MM.1S (cell line): ENCODE measurements at regions not wholly inside any gene's neighbourhood (a gene's known extent, or its start where the extent isn't known, plus 50 kb on each side); places are given as distances from the start of the nearest gene placed in this dataset.

Experiments
- DNase-seq: peaks from one replicate; pipeline ENCODE4 v3.0.0-alpha.2; 2015
- H2AFZ ChIP-seq: fragments of 300-600 bp; sonication (generic); 2 replicates; pipeline ENCODE4 v1.6.0; 2016; ENCODE audit warnings: antibody characterized with exemption, low read length
- H3F3A ChIP-seq: fragments of 300-600 bp; sonication (generic); 2 replicates; pipeline ENCODE4 v1.6.1; 2016; ENCODE audit warnings: mild to moderate bottlenecking, antibody characterized with exemption, low read length, moderate library complexity, mixed read lengths; ENCODE audit not compliant: insufficient read depth
- H3K27ac ChIP-seq: fragments of 300-600 bp; sonication (generic); 2 replicates; pipeline ENCODE4 v1.5.1; 2016; ENCODE audit warnings: mild to moderate bottlenecking, low read length
- H3K27me3 ChIP-seq: fragments of 300-600 bp; sonication (generic); replicated peaks from 2 replicates; pipeline ENCODE4 v1.6.0; 2016; ENCODE audit warnings: low read length; ENCODE audit not compliant: insufficient read depth
- H3K36me3 ChIP-seq: fragments of 300-600 bp; sonication (generic); replicated peaks from 2 replicates; pipeline ENCODE4 v1.6.1; 2016; ENCODE audit warnings: mild to moderate bottlenecking, low read length, mixed read lengths; ENCODE audit not compliant: insufficient read depth
- H3K4me1 ChIP-seq: fragments of 300-600 bp; sonication (generic); 2 replicates; pipeline ENCODE4 v1.6.1; 2016; ENCODE audit warnings: low read length, mixed read lengths
- H3K4me2 ChIP-seq: fragments of 300-600 bp; sonication (generic); 2 replicates; pipeline ENCODE4 v1.6.0; 2016; ENCODE audit warnings: low read depth, low read length
- H3K4me3 ChIP-seq: fragments of 300-600 bp; sonication (generic); 2 replicates; pipeline ENCODE4 v1.5.1; 2016; ENCODE audit warnings: low read length, mixed read lengths
- H3K79me2 ChIP-seq: fragments of 300-600 bp; sonication (generic); 2 replicates; pipeline ENCODE4 v1.6.1; 2016; ENCODE audit warnings: mixed run types, low read length, mixed read lengths
- H3K9ac ChIP-seq: fragments of 300-600 bp; sonication (generic); 2 replicates; pipeline ENCODE4 v1.6.1; 2016; ENCODE audit warnings: low read length, mixed read lengths
- H3K9me2 ChIP-seq: fragments of 300-600 bp; sonication (generic); replicated peaks from 2 replicates; pipeline ENCODE4 v1.6.1; 2016; ENCODE audit warnings: mild to moderate bottlenecking, low read length, mixed read lengths; ENCODE audit not compliant: insufficient read depth
- H3K9me3 ChIP-seq: fragments of 300-600 bp; sonication (generic); replicated peaks from 2 replicates; pipeline ENCODE4 v1.6.1; 2016; ENCODE audit warnings: mild to moderate bottlenecking, low read length, mixed read lengths; ENCODE audit not compliant: insufficient read depth
- H4K20me1 ChIP-seq: fragments of 300-600 bp; sonication (generic); 2 replicates; pipeline ENCODE4 v1.6.1; 2016; ENCODE audit warnings: mild to moderate bottlenecking, low read length, moderate library complexity, mixed read lengths; ENCODE audit not compliant: insufficient read depth
- CTCF ChIP-seq: fragments of 300-600 bp; sonication (generic); IDR thresholded peaks from 2 replicates; pipeline ENCODE4 v1.5.1; 2016; ENCODE audit warnings: antibody characterized with exemption, low read length, mixed read lengths
- EZH2 ChIP-seq: fragments of 300-600 bp; sonication (generic); optimal IDR thresholded peaks from 2 replicates; pipeline ENCODE3; 2017; ENCODE audit warnings: low read depth, mild to moderate bottlenecking, antibody characterized with exemption, low read length, mixed read lengths
- EZH2phosphoT487 ChIP-seq: fragments of 300-600 bp; sonication (generic); IDR thresholded peaks from 2 replicates; pipeline ENCODE4 v1.6.1; 2018; ENCODE audit warnings: antibody characterized with exemption, low read length

- no peaks in the 10 kb centered on the region for H3K79me2 ChIP-seq
- H3F3A ChIP-seq, result no peaks in the 10 kb centered on the region
- no peak overlapping the region for H3K4me2 ChIP-seq
- no peak overlapping the region for H2AFZ ChIP-seq
- no peak for TF ChIP-seq EZH2phosphoT487
- no peak for TF ChIP-seq CTCF
- no peak for TF ChIP-seq EZH2
- H3K27me3 ChIP-seq, result no peaks in the 10 kb centered on the region
- no peaks in the 10 kb centered on the region for H3K9me2 ChIP-seq
- H3K27ac ChIP-seq, result no peak overlapping the region
- H3K9me3 ChIP-seq, result no peaks in the 10 kb centered on the region
- no peak for DNase-seq
- H3K4me1 ChIP-seq, result no peaks in the 10 kb centered on the region
- no peaks in the 10 kb centered on the region for H3K36me3 ChIP-seq
- no peaks in the 10 kb centered on the region for H4K20me1 ChIP-seq
- no peak overlapping the region for H3K4me3 ChIP-seq
- H3K9ac ChIP-seq, result no peak overlapping the region
Observed at GRCh38 chr13:55534306-55534705, 1606.4 kb upstream of the PRR20A start.

- Histone ChIP-seq H4K20me1 (no peaks in the 10 kb centered on the region), H3K27ac (no peak overlapping the region), H3K4me2 (no peak overlapping the region), H3F3A (no peaks in the 10 kb centered on the region), H3K4me3 (no peak overlapping the region), H3K9ac (no peak overlapping the region), H3K4me1 (no peaks in the 10 kb centered on the region), H3K79me2 (no peaks in the 10 kb centered on the region), H3K9me3 (no peaks in the 10 kb centered on the region), H2AFZ (no peak overlapping the region), H3K36me3 (no peaks in the 10 kb centered on the region), H3K9me2 (no peaks in the 10 kb centered on the region), H3K27me3 (no peaks in the 10 kb centered on the region)
- TF ChIP-seq EZH2 (no peak), CTCF (no peak), EZH2phosphoT487 (no peak)
- no peak for DNase-seq
Observed at GRCh38 chr13:55538424-55538823, 1602.3 kb upstream of the PRR20A start.

- TF ChIP-seq EZH2 (no peak), CTCF (no peak), EZH2phosphoT487 (no peak)
- Histone ChIP-seq H3K9ac (no peak overlapping the region), H2AFZ (no peak overlapping the region), H4K20me1 (no peaks in the 10 kb centered on the region), H3K4me3 (no peak overlapping the region), H3K79me2 (no peaks in the 10 kb centered on the region), H3K4me1 (no peaks in the 10 kb centered on the region), H3F3A (no peaks in the 10 kb centered on the region), H3K9me3 (no peaks in the 10 kb centered on the region), H3K9me2 (no peaks in the 10 kb centered on the region), H3K4me2 (no peak overlapping the region), H3K27ac (no peak overlapping the region), H3K27me3 (no peaks in the 10 kb centered on the region), H3K36me3 (no peaks in the 10 kb centered on the region)
- no peak for DNase-seq
Observed at GRCh38 chr13:55543053-55543452, 1597.7 kb upstream of the PRR20A start.
